H9 (cell line): ENCODE measurements at regions not wholly inside any gene's neighbourhood (a gene's known extent, or its start where the extent isn't known, plus 50 kb on each side); places are given as distances from the start of the nearest gene placed in this dataset.
A peak's percentile ranks its signal among the peaks of the same experiment; 100 is the strongest.

Experiments
- DNase-seq: peaks from one replicate; pipeline ENCODE4 v3.0.0-alpha.2; 2017
- H2AFZ ChIP-seq: one replicate; pipeline ENCODE4 v1.6.1; 2013; ENCODE audit warnings: mild to moderate bottlenecking, low read length, control low read depth, moderate library complexity
- H2AK5ac ChIP-seq: 2 replicates; pipeline ENCODE4 v1.6.1; 2013; ENCODE audit warnings: low read length, control low read depth, mixed read lengths; ENCODE audit not compliant: insufficient read length
- H2BK120ac ChIP-seq: one replicate; pipeline ENCODE4 v1.6.1; 2013; ENCODE audit warnings: low read depth, mild to moderate bottlenecking, low read length, control low read depth, inconsistent platforms; ENCODE audit not compliant: poor library complexity, severe bottlenecking
- H2BK12ac ChIP-seq: 2 replicates; pipeline ENCODE4 v1.6.1; 2013; ENCODE audit warnings: low read length, control low read depth, mixed read lengths, low read depth; ENCODE audit not compliant: insufficient read length
- H2BK15ac ChIP-seq: 2 replicates; pipeline ENCODE4 v1.6.1; 2013; ENCODE audit warnings: low read depth, low read length, control low read depth
- H2BK20ac ChIP-seq: one replicate; pipeline ENCODE4 v1.6.1; 2013; ENCODE audit warnings: low read depth, mild to moderate bottlenecking, low read length, control low read depth, inconsistent platforms; ENCODE audit not compliant: poor library complexity, severe bottlenecking
- H2BK5ac ChIP-seq: 2 replicates; pipeline ENCODE4 v1.6.1; 2013; ENCODE audit warnings: low read length, control low read depth, mixed read lengths; ENCODE audit not compliant: insufficient read length
- H3K14ac ChIP-seq: 2 replicates; pipeline ENCODE4 v1.6.1; 2013; ENCODE audit warnings: low read length, control low read depth; ENCODE audit not compliant: insufficient read depth
- H3K18ac ChIP-seq: 2 replicates; pipeline ENCODE4 v1.6.1; 2013; ENCODE audit warnings: low read depth, mild to moderate bottlenecking, mixed read lengths, low read length, control low read depth; ENCODE audit not compliant: insufficient read length
- H3K23ac ChIP-seq: 2 replicates; pipeline ENCODE4 v1.6.1; 2013; ENCODE audit warnings: low read length, control low read depth, mixed read lengths, low read depth; ENCODE audit not compliant: insufficient read length
- H3K23me2 ChIP-seq: 2 replicates; pipeline ENCODE4 v1.6.1; 2013; ENCODE audit warnings: low read depth, mild to moderate bottlenecking, mixed read lengths, low read length, control low read depth; ENCODE audit not compliant: insufficient read length, poor library complexity, severe bottlenecking
- H3K27ac ChIP-seq: 2 replicates; pipeline ENCODE4 v1.5.1; 2013; ENCODE audit warnings: low read length, control low read depth, mixed read lengths, low read depth; ENCODE audit not compliant: insufficient read length
- H3K27me3 ChIP-seq: 2 replicates; pipeline ENCODE4 v1.6.1; 2013; ENCODE audit warnings: low read length, control low read depth, inconsistent platforms; ENCODE audit not compliant: insufficient read depth
- H3K4ac ChIP-seq: 2 replicates; pipeline ENCODE4 v1.6.1; 2013; ENCODE audit warnings: low read depth, mild to moderate bottlenecking, control low read depth, inconsistent platforms, low read length, moderate library complexity
- H3K4me1 ChIP-seq: 2 replicates; pipeline ENCODE4 v1.6.1; 2013; ENCODE audit warnings: low read length, control low read depth, inconsistent platforms; ENCODE audit not compliant: insufficient read depth
- H3K4me2 ChIP-seq: 2 replicates; pipeline ENCODE4 v1.6.1; 2013; ENCODE audit warnings: low read length, control low read depth, mixed read lengths; ENCODE audit not compliant: insufficient read length, insufficient read depth
- H3K56ac ChIP-seq: 2 replicates; pipeline ENCODE4 v1.6.1; 2013; ENCODE audit warnings: low read depth, mild to moderate bottlenecking, mixed read lengths, low read length, control low read depth; ENCODE audit not compliant: insufficient read length
- H3K79me1 ChIP-seq: 2 replicates; pipeline ENCODE4 v1.6.1; 2013; ENCODE audit warnings: low read depth, mild to moderate bottlenecking, moderate library complexity, low read length, control low read depth, inconsistent platforms; ENCODE audit not compliant: insufficient read depth, poor library complexity, severe bottlenecking
- H3K79me2 ChIP-seq: 2 replicates; pipeline ENCODE4 v1.6.1; 2013; ENCODE audit warnings: low read length, control low read depth, inconsistent platforms; ENCODE audit not compliant: insufficient read depth
- H3K9ac ChIP-seq: 2 replicates; pipeline ENCODE4 v1.6.1; 2013; ENCODE audit warnings: low read length, control low read depth, mixed read lengths; ENCODE audit not compliant: insufficient read length; ENCODE audit errors: extremely low read depth
- H3K9me3 ChIP-seq: one replicate; pipeline ENCODE4 v1.6.1; 2013; ENCODE audit warnings: low read depth, low read length, inconsistent platforms; ENCODE audit not compliant: control insufficient read depth
- H3T11ph ChIP-seq: one replicate; pipeline ENCODE4 v1.6.1; 2013; ENCODE audit warnings: mild to moderate bottlenecking, low read length, control low read depth, inconsistent platforms
- H4K20me1 ChIP-seq: one replicate; pipeline ENCODE4 v1.6.1; 2013; ENCODE audit not compliant: control insufficient read depth, insufficient read length, insufficient read depth
- H4K5ac ChIP-seq: 2 replicates; pipeline ENCODE4 v1.6.1; 2013; ENCODE audit warnings: low read depth, mild to moderate bottlenecking, mixed read lengths, low read length, control low read depth; ENCODE audit not compliant: insufficient read length
- H4K8ac ChIP-seq: replicated peaks from 2 replicates; pipeline ENCODE4 v1.6.1; 2013; ENCODE audit warnings: low read length, control low read depth, mixed read lengths, low read depth; ENCODE audit not compliant: insufficient read length
- H4K91ac ChIP-seq: 2 replicates; pipeline ENCODE4 v1.6.1; 2013; ENCODE audit warnings: low read depth, mild to moderate bottlenecking, moderate library complexity, mixed read lengths, low read length, control low read depth; ENCODE audit not compliant: insufficient read length
- H3K27ac Mint-ChIP-seq, 3 experiments: 2 replicates in 2 of 3; 3 replicates in 1 of 3; pipeline ENCODE4 v1.8.0; 2020 to 2021; ENCODE audit warnings: mixed read lengths in 3 of 3, mild to moderate bottlenecking in 1 of 3, moderate library complexity in 1 of 3
- H3K27me3 Mint-ChIP-seq: 2 replicates; pipeline ENCODE4 v1.8.0; 2021; ENCODE audit warnings: low read depth, mild to moderate bottlenecking, moderate library complexity, mixed read lengths
- H3K36me3 Mint-ChIP-seq, 3 experiments: 2 replicates in 2 of 3; 3 replicates in 1 of 3; pipeline ENCODE4 v1.8.0; 2020 to 2021; ENCODE audit warnings: low read depth in 3 of 3, mixed read lengths in 3 of 3; ENCODE audit not compliant: insufficient read depth in 1 of 3
- H3K4me1 Mint-ChIP-seq, 2 experiments: 2 replicates each; pipeline ENCODE4 v1.8.0; 2020; ENCODE audit warnings: mixed read lengths in 2 of 2
- H3K4me3 Mint-ChIP-seq, 2 experiments: 2 replicates in 1 of 2; 3 replicates in 1 of 2; pipeline ENCODE4 v1.8.0; 2020 to 2021; ENCODE audit warnings: mild to moderate bottlenecking in 2 of 2, mixed read lengths in 2 of 2, moderate library complexity in 1 of 2
- H3K9me3 Mint-ChIP-seq, 2 experiments: 2 replicates in 1 of 2; 3 replicates in 1 of 2; pipeline ENCODE4 v1.8.0; 2020; ENCODE audit warnings: mild to moderate bottlenecking in 2 of 2, mixed read lengths in 2 of 2, moderate library complexity in 1 of 2
- WGBS: extraction: QIAGEN DNeasy Blood & Tissue Kit; methylation state at CpG from one replicate; pipeline ENCODE4 v1.1.7; 2013; ENCODE audit warnings: missing lambda C conversion rate, low lambda C conversion rate, mixed read lengths; ENCODE audit not compliant: insufficient read length; ENCODE audit errors: extremely low coverage; 5-methylcytosine and 5-hydroxymethylcytosine counted together
- TF ChIP-seq, protein P1 (sequence below): fragments of 200-600 bp; sonication (generic); conservative IDR thresholded peaks from 3 replicates; pipeline ENCODE4 v1.8.0; 2021; ENCODE audit warnings: antibody characterized with exemption, mild to moderate bottlenecking

DNA sequence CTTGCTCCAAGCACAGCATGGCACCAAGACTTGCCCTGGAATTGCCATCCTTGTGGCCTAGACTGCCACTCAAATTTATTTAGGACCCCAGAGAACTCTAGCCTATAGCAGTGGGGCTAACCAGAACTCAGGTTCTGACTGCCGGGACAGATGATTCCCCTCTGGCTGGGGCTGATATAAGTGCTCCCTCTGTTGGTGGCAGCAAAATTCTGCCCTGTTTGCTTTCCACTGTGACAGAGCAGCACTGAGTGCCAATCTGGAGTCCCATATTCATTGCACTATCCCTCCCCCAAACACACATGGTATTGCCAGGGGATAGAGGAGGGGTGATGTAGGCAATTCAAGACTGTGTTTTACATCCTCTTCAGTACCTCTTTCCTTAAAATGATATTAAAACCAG is 1081.9 kb downstream of the FAT4 start:
- Histone ChIP-seq H2BK120ac (no peak overlapping the region), H3K14ac (no peak overlapping the region), H4K8ac (no peak overlapping the region), H3K56ac (no peak overlapping the region), H3K4me2 (no peak overlapping the region), H3K27me3 (no peaks in the 10 kb centered on the region), H3T11ph (no peak overlapping the region), H2BK20ac (no peak overlapping the region), H2AK5ac (no peak overlapping the region), H2BK12ac (no peak overlapping the region), H4K20me1 (no peaks in the 10 kb centered on the region), H3K4me1 (no peaks in the 10 kb centered on the region), H3K79me2 (no peaks in the 10 kb centered on the region), H3K18ac (no peak overlapping the region), H3K9ac (no peak overlapping the region), H2BK15ac (no peak overlapping the region), H2BK5ac (no peak overlapping the region), H3K4ac (no peak overlapping the region), H4K5ac (no peak overlapping the region), H3K9me3 (no peaks in the 10 kb centered on the region), H2AFZ (no peak overlapping the region), H3K23ac (no peak overlapping the region), H3K27ac (no peak overlapping the region), H3K23me2 (no peaks in the 10 kb centered on the region), H4K91ac (no peak overlapping the region), H3K79me1 (no peaks in the 10 kb centered on the region)
- Mint-ChIP-seq H3K9me3 (no peaks in the 10 kb centered on the region), H3K36me3 (no peaks in the 10 kb centered on the region), H3K4me1 (peaks cover 13% of the 10 kb centered on the region in 2 experiments), H3K27me3 (no peaks in the 10 kb centered on the region), H3K4me3 (no peak overlapping the region), H3K27ac (no peak overlapping the region)
- no peak for DNase-seq
- no CpG with 5 or more reads among the region's 1 CpG for WGBS
- TF ChIP-seq, protein P1, sequence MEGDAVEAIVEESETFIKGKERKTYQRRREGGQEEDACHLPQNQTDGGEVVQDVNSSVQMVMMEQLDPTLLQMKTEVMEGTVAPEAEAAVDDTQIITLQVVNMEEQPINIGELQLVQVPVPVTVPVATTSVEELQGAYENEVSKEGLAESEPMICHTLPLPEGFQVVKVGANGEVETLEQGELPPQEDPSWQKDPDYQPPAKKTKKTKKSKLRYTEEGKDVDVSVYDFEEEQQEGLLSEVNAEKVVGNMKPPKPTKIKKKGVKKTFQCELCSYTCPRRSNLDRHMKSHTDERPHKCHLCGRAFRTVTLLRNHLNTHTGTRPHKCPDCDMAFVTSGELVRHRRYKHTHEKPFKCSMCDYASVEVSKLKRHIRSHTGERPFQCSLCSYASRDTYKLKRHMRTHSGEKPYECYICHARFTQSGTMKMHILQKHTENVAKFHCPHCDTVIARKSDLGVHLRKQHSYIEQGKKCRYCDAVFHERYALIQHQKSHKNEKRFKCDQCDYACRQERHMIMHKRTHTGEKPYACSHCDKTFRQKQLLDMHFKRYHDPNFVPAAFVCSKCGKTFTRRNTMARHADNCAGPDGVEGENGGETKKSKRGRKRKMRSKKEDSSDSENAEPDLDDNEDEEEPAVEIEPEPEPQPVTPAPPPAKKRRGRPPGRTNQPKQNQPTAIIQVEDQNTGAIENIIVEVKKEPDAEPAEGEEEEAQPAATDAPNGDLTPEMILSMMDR: peak; percentile 42; the same call in 2 of the 3 replicates
